ENCODE measurements at regions not wholly inside any gene's neighbourhood (a gene's known extent, or its start where the extent isn't known, plus 50 kb on each side); places are given as distances from the start of the nearest gene placed in this dataset.

DNA sequence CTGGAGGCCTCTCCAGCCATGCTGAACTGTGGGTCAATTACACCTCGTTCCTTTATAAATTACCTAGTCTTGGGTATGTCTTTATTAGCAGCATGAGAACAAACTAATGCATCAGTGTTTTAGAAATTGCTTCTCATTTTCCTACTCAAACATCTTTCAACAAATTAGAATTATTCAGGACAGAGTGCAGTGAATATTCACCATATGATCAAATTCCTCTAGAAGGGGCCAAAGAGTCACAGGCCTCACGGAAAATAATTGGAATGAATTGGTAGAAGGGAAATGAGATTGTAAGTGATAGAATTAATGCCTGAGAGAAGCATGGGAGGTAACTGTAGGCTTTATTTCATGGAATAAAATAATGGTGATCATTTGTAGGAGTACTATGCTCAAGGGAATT lies 50.5 kb upstream of the CDH11 start:
- no peak for TF ChIP-seq ZNF384 (IDR thresholded peaks at IDR 0.05)
- no peak for TF ChIP-seq ARNT (IDR thresholded peaks at IDR 0.05)

All from HEK293T (cell line).